HCT116 (cell line): ENCODE measurements at regions not wholly inside any gene's neighbourhood (a gene's known extent, or its start where the extent isn't known, plus 50 kb on each side); places are given as distances from the start of the nearest gene placed in this dataset.

Experiments
- ATAC-seq: fragments of 200-7000 bp; cut with Tn5 transposase; 2 replicates; pipeline ENCODE4 v1.9.1; 2020; ENCODE audit warnings: mild to moderate bottlenecking, moderate library complexity
- BruUV-seq: library from RNA; stranded (reverse); fragments of 400-500 nt; replicated peaks from 2 replicates; lab custom pipeline; 2021; lab: Mats Ljungman, UMichigan
- CTCF ChIA-PET: fragments of 300-600 bp; sonication (Branson Sonifier 250); formaldehyde crosslinking; loops from one replicate; lab custom pipeline; 2021; ENCODE audit warnings: antibody characterized with exemption; lab: Charles Lee
- POLR2A ChIA-PET: fragments of 300-600, 350-600 bp; sonication (Branson Sonifier 250); formaldehyde crosslinking; loops from one replicate; lab custom pipeline; 2021; ENCODE audit warnings: antibody characterized with exemption; lab: Charles Lee
- RAD21 ChIA-PET, 2 experiments: fragments of 300-600 bp; sonication (Branson Sonifier 250); formaldehyde crosslinking; loops; one replicate each; lab custom pipeline; 2023; ENCODE audit warnings: low total read pairs in 2 of 2; ENCODE audit not compliant: uncharacterized antibody in 2 of 2, unreplicated experiment in 2 of 2, low non-redundant PET in 1 of 2; lab: Charles Lee
- DNase-seq: peaks from one replicate; pipeline ENCODE4 v3.0.0-alpha.2; 2010; ENCODE audit warnings: low read depth, low spot score
- H2AFZ ChIP-seq: fragments of 200-600 bp; shearing (Covaris generic), sonication (generic); 2 replicates; pipeline ENCODE4 v1.6.1; 2017; ENCODE audit warnings: low read depth, mixed run types, mixed read lengths, antibody characterized with exemption, low read length; ENCODE audit not compliant: poor library complexity, severe bottlenecking
- H3K27ac ChIP-seq: 2 replicates; pipeline ENCODE4 v1.5.1; 2012; ENCODE audit warnings: low read depth, low read length
- H3K27me3 ChIP-seq: fragments of 200-600 bp; sonication (generic); 2 replicates; pipeline ENCODE4 v1.6.1; 2016; ENCODE audit warnings: mixed run types, low read length, mixed read lengths; ENCODE audit not compliant: insufficient read depth
- H3K36me3 ChIP-seq, 2 experiments: fragments of 200-500 bp in 1 of 2; fragments of 200-600 bp in 1 of 2; sonication (Bioruptor generic) in 1 of 2; sonication (generic) in 1 of 2; 2 replicates each; pipeline versions ENCODE4 v1.5.1 to v1.6.1; 2014 to 2016; ENCODE audit warnings: low read length in 2 of 2, inconsistent platforms in 1 of 2, mixed read lengths in 1 of 2, mixed run types in 1 of 2; ENCODE audit not compliant: insufficient read depth in 2 of 2, control insufficient read depth in 1 of 2
- H3K4me1 ChIP-seq, 2 experiments: fragments of 200-600 bp in 1 of 2; sonication (generic) in 1 of 2; 2 replicates each; pipeline versions ENCODE4 v1.5.1 to v1.6.1; 2012 to 2017; ENCODE audit warnings: low read length in 2 of 2, inconsistent platforms in 1 of 2, mild to moderate bottlenecking in 1 of 2, mixed read lengths in 1 of 2, mixed run types in 1 of 2, moderate library complexity in 1 of 2; ENCODE audit not compliant: insufficient read depth in 2 of 2, control insufficient read depth in 1 of 2
- H3K4me2 ChIP-seq: fragments of 200-600 bp; sonication (generic); 2 replicates; pipeline ENCODE4 v1.6.1; 2017; ENCODE audit warnings: mixed run types, low read length, mixed read lengths
- H3K4me3 ChIP-seq, 2 experiments: fragments of 200-600 bp in 1 of 2; sonication (generic) in 1 of 2; replicated peaks in 1 of 2; 2 replicates each; pipeline ENCODE4 v1.5.1; 2011 to 2016; ENCODE audit warnings: low read length in 2 of 2, control low read depth in 1 of 2, low read depth in 1 of 2, mild to moderate bottlenecking in 1 of 2, mixed read lengths in 1 of 2, mixed run types in 1 of 2
- H3K79me2 ChIP-seq: fragments of 200-600 bp; sonication (generic); 2 replicates; pipeline ENCODE4 v1.6.1; 2017; ENCODE audit warnings: mild to moderate bottlenecking, mixed run types, low read length, moderate library complexity, mixed read lengths; ENCODE audit not compliant: insufficient read depth
- H3K9ac ChIP-seq: fragments of 200-600 bp; sonication (generic); 2 replicates; pipeline ENCODE4 v1.6.1; 2016; ENCODE audit warnings: low read length, mixed read lengths
- H3K9me2 ChIP-seq: fragments of 200-600 bp; sonication (generic), shearing (Covaris generic); 2 replicates; pipeline ENCODE4 v1.6.1; 2017; ENCODE audit warnings: mixed run types, mild to moderate bottlenecking, moderate library complexity; ENCODE audit not compliant: insufficient read depth
- H3K9me3 ChIP-seq, 2 experiments: fragments of 200-500 bp in 1 of 2; fragments of 200-600 bp in 1 of 2; sonication (Bioruptor generic) in 1 of 2; sonication (generic) in 1 of 2; 2 replicates each; pipeline ENCODE4 v1.6.1; 2014 to 2017; ENCODE audit warnings: low read length in 2 of 2, mixed read lengths in 2 of 2, inconsistent platforms in 1 of 2, low read depth in 1 of 2, mild to moderate bottlenecking in 1 of 2, mixed run types in 1 of 2, moderate library complexity in 1 of 2; ENCODE audit not compliant: control insufficient read depth in 1 of 2, insufficient read depth in 1 of 2
- H4K20me1 ChIP-seq: fragments of 200-600 bp; sonication (generic), shearing (Covaris generic); 2 replicates; pipeline ENCODE4 v1.6.1; 2017; ENCODE audit warnings: mixed run types, mild to moderate bottlenecking, moderate library complexity; ENCODE audit not compliant: insufficient read depth
- ELF1 ChIP-seq: IDR thresholded peaks from 2 replicates; pipeline ENCODE4 v1.6.1; 2012; ENCODE audit warnings: low read depth, borderline replicate concordance
- EZH2 ChIP-seq: fragments of 200-600 bp; sonication (generic); IDR thresholded peaks from 2 replicates; pipeline ENCODE4 v1.6.1; 2017; ENCODE audit warnings: antibody characterized with exemption, mixed run types
- JUND ChIP-seq: IDR thresholded peaks from 2 replicates; pipeline ENCODE4 v1.6.1; 2012
- POLR2A ChIP-seq: IDR thresholded peaks from 2 replicates; pipeline ENCODE4 v1.7.0; 2011; ENCODE audit warnings: borderline replicate concordance; ENCODE audit not compliant: insufficient read depth, insufficient read length; ENCODE audit errors: extremely low read depth
- REST ChIP-seq: IDR thresholded peaks from 2 replicates; pipeline ENCODE4 v1.6.1; 2012; ENCODE audit warnings: low read depth
- SIN3A ChIP-seq: IDR thresholded peaks from 2 replicates; pipeline ENCODE4 v1.6.1; 2012; ENCODE audit warnings: low read depth
- YY1 ChIP-seq: IDR thresholded peaks from 2 replicates; pipeline ENCODE4 v1.6.1; 2011; ENCODE audit warnings: low read length, low read depth, moderate library complexity, mild to moderate bottlenecking; ENCODE audit not compliant: insufficient replicate concordance; ENCODE audit errors: extremely low read depth
- ZBTB33 ChIP-seq: IDR thresholded peaks from 2 replicates; pipeline ENCODE4 v1.6.1; 2011; ENCODE audit warnings: mild to moderate bottlenecking, low read length, moderate library complexity; ENCODE audit not compliant: insufficient replicate concordance; ENCODE audit errors: extremely low read depth
- intact Hi-C: fragments of 100-400 bp; cut with micrococcal nuclease; formaldehyde crosslinking; loops from 2 replicates; pipeline ENCODE4 v1.10.0; 2022

- Histone ChIP-seq H3K4me3 (no peak overlapping the region), H3K27me3 (peaks cover 10% of the 10 kb centered on the region; the same call in 1 of the 2 replicates), H3K4me2 (no peak overlapping the region)
- DNase-seq, result no peak
- CTCF ChIA-PET, result no interaction called here
- intact Hi-C loops, result no loop called here
- TF ChIP-seq ZBTB33, result no peak
- no peak for TF ChIP-seq POLR2A
- TF ChIP-seq EZH2, result no peak
- TF ChIP-seq ELF1, result no peak
- TF ChIP-seq REST, result no peak
- no peak for TF ChIP-seq SIN3A
- no peak for TF ChIP-seq JUND
- TF ChIP-seq YY1, result no peak
- TF ChIP-seq, all 23 proteins: peak for 0
- BruUV-seq, result no TSS peak
- H3K9ac ChIP-seq, result no peak overlapping the region
- no peaks in the 10 kb centered on the region for H3K9me3 ChIP-seq
- H3K4me1 ChIP-seq, result no peaks in the 10 kb centered on the region
- no peak for ATAC-seq
- no peaks in the 10 kb centered on the region for H3K9me2 ChIP-seq
- no peak overlapping the region for H2AFZ ChIP-seq
- ChIA-PET RAD21 (no interaction called here), POLR2A (no interaction called here)
- no peaks in the 10 kb centered on the region for H4K20me1 ChIP-seq
- H3K27ac ChIP-seq, result no peak overlapping the region
- H3K36me3 ChIP-seq, result no peaks in the 10 kb centered on the region
- no peaks in the 10 kb centered on the region for H3K79me2 ChIP-seq
Observed at GRCh38 chr2:41725901-41726300, 321.9 kb upstream of the PKDCC start.
